Hepatocyte (in vitro differentiated cells): ENCODE measurements at regions not wholly inside any gene's neighbourhood (a gene's known extent, or its start where the extent isn't known, plus 50 kb on each side); places are given as distances from the start of the nearest gene placed in this dataset.

Experiments
- CTCF ChIP-seq: fragments of 200-600 bp; sonication (generic); IDR thresholded peaks from 2 replicates; pipeline ENCODE4 v1.5.1; 2016; ENCODE audit warnings: antibody characterized with exemption, mild to moderate bottlenecking; ENCODE audit not compliant: poor library complexity
- EZH2 ChIP-seq: fragments of 200-600 bp; sonication (generic); IDR thresholded peaks from 2 replicates; pipeline ENCODE4 v1.6.1; 2016; ENCODE audit warnings: antibody characterized with exemption, mild to moderate bottlenecking, borderline replicate concordance

- TF ChIP-seq CTCF (no peak), EZH2 (no peak)
Measured at GRCh38 chr3:118760585-118761290, 273.9 kb downstream of the IGSF11 start.
